Activated CD4-positive, alpha-beta T cell treated with anti-CD3 and anti-CD28 coated beads, Interleukin-2, Interleukin-4, amounts not matched to agents 100 ng/mL and 50 ng/mL, durations not matched to agents 16 hours and 8 hours (primary cell): ENCODE measurements at regions not wholly inside any gene's neighbourhood (a gene's known extent, or its start where the extent isn't known, plus 50 kb on each side); places are given as distances from the start of the nearest gene placed in this dataset.

Experiments used
- DNase-seq: peaks from one replicate; pipeline ENCODE4 v3.0.0-alpha.2; 2020; ENCODE audit warnings: low spot score

GRCh38 chr2:226680719-226681118, 118.9 kb downstream of the IRS1 start:
- no peak for DNase-seq

GRCh38 chr2:226679389-226680065, 120.1 kb downstream of the IRS1 start:
- no peak for DNase-seq

GRCh38 chr2:226678422-226678821, 121.2 kb downstream of the IRS1 start:
- no peak for DNase-seq

- no peak for DNase-seq
Observed at GRCh38 chr2:226677080-226677479, 122.5 kb downstream of the IRS1 start.

GRCh38 chr2:226676618-226677017, 123.0 kb downstream of the IRS1 start:
- no peak for DNase-seq

- DNase-seq: no peak
Observed at GRCh38 chr2:226674123-226674522, 125.5 kb downstream of the IRS1 start.

GRCh38 chr2:226673314-226673723, 126.3 kb downstream of the IRS1 start:
- DNase-seq: no peak

- DNase-seq: no peak
Observed at GRCh38 chr2:226671141-226671676, 128.4 kb downstream of the IRS1 start.

GRCh38 chr2:226669905-226670304, 129.7 kb downstream of the IRS1 start:
- no peak for DNase-seq

GRCh38 chr2:226669249-226669648, 130.4 kb downstream of the IRS1 start:
- no peak for DNase-seq

GRCh38 chr2:226667736-226668135, 131.9 kb downstream of the IRS1 start:
- no peak for DNase-seq

GRCh38 chr2:226665306-226665831, 134.3 kb downstream of the IRS1 start:
- no peak for DNase-seq

- no peak for DNase-seq
Observed at GRCh38 chr2:226664661-226665060, 135.0 kb downstream of the IRS1 start.

GRCh38 chr2:226664140-226664539, 135.5 kb downstream of the IRS1 start:
- DNase-seq: no peak

- DNase-seq: no peak
Observed at GRCh38 chr2:226661789-226662545, 137.7 kb downstream of the IRS1 start.

- no peak for DNase-seq
Observed at GRCh38 chr2:226660526-226660925, 139.1 kb downstream of the IRS1 start.

GRCh38 chr2:226660124-226660523, 139.5 kb downstream of the IRS1 start:
- no peak for DNase-seq

- no peak for DNase-seq
Observed at GRCh38 chr2:226659410-226659809, 140.2 kb downstream of the IRS1 start.

GRCh38 chr2:226658555-226658954, 141.1 kb downstream of the IRS1 start:
- no peak for DNase-seq

- DNase-seq: no peak
Observed at GRCh38 chr2:226657340-226658053, 142.1 kb downstream of the IRS1 start.

GRCh38 chr2:226656367-226656766, 143.3 kb downstream of the IRS1 start:
- DNase-seq: no peak

- DNase-seq: no peak
Observed at GRCh38 chr2:226655871-226656270, 143.7 kb downstream of the IRS1 start.
